ENCODE measurements at regions not wholly inside any gene's neighbourhood (a gene's known extent, or its start where the extent isn't known, plus 50 kb on each side); places are given as distances from the start of the nearest gene placed in this dataset.

DNA sequence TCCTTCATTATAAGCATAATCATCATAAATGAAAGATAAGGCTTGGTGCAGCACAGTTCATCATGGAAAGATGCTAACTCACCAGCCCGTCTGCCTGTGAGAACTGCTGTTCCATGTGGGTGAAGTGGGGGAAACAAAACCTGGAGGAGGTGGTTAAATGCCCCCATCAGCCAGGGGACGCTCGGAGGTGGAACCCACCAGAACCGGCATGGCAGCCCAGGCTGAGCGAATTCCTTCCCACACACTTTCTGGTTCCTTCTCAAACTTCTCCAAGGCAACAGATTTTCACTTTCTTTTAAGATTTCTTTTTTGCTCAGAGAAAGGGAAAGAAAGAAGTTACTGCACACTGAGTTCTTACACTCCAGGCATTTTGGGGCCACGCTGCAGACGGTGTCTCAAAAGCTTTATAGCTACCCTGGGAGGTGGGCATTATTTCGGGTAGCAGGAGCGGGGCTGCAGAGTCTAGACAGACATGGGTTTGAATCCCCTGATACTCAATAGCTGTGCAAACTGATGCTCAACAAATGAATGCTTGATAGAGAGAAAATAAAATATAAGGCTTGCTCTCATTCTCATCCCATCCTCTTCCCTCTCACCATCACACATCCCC is 190.7 kb downstream of the BCL11B start:
- H3K9me3 ChIP-seq (ENCODE audit: control insufficient read depth, insufficient read depth, low read length), result peaks cover 27% of the 10 kb centered on the region
- no peaks in the 10 kb centered on the region for H3K9me1 ChIP-seq (ENCODE audit: insufficient read depth, low read length)
- H3K4ac ChIP-seq (ENCODE audit: low read depth, low read length), result no peak overlapping the region
- BruUV-seq (replicated peaks), result no TSS peak
- TF ChIP-seq RFX5 (IDR thresholded peaks at IDR 0.05; ENCODE audit: low read depth, low read length) (no peak), RCOR1 (IDR thresholded peaks at IDR 0.05; ENCODE audit: insufficient replicate concordance, low read length) (no peak), MAFK (IDR thresholded peaks at IDR 0.05; ENCODE audit: low read depth, low read length) (no peak), MAZ (IDR thresholded peaks at IDR 0.05; ENCODE audit: borderline replicate concordance, low read depth, low read length) (no peak), RAD21 (IDR thresholded peaks at IDR 0.05; ENCODE audit: low read length) (no peak), POLR2A (IDR thresholded peaks at IDR 0.05; ENCODE audit: low read depth, low read length) (no peak), SMC3 (IDR thresholded peaks at IDR 0.05; ENCODE audit: low read depth, low read length) (no peak), CHD1 (IDR thresholded peaks at IDR 0.05; ENCODE audit: low read depth, low read length) (no peak), BHLHE40 (IDR thresholded peaks at IDR 0.05; ENCODE audit: low read depth, low read length) (no peak), FOS (IDR thresholded peaks at IDR 0.05; ENCODE audit: low read depth, low read length) (no peak), MXI1 (IDR thresholded peaks at IDR 0.05; ENCODE audit: borderline replicate concordance, low read depth, low read length) (no peak)
- TF ChIP-seq, protein P1, sequence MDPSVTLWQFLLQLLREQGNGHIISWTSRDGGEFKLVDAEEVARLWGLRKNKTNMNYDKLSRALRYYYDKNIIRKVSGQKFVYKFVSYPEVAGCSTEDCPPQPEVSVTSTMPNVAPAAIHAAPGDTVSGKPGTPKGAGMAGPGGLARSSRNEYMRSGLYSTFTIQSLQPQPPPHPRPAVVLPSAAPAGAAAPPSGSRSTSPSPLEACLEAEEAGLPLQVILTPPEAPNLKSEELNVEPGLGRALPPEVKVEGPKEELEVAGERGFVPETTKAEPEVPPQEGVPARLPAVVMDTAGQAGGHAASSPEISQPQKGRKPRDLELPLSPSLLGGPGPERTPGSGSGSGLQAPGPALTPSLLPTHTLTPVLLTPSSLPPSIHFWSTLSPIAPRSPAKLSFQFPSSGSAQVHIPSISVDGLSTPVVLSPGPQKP (IDR thresholded peaks at IDR 0.05; ENCODE audit: borderline replicate concordance, low read depth, low read length), result no peak
- TF ChIP-seq, protein P2, sequence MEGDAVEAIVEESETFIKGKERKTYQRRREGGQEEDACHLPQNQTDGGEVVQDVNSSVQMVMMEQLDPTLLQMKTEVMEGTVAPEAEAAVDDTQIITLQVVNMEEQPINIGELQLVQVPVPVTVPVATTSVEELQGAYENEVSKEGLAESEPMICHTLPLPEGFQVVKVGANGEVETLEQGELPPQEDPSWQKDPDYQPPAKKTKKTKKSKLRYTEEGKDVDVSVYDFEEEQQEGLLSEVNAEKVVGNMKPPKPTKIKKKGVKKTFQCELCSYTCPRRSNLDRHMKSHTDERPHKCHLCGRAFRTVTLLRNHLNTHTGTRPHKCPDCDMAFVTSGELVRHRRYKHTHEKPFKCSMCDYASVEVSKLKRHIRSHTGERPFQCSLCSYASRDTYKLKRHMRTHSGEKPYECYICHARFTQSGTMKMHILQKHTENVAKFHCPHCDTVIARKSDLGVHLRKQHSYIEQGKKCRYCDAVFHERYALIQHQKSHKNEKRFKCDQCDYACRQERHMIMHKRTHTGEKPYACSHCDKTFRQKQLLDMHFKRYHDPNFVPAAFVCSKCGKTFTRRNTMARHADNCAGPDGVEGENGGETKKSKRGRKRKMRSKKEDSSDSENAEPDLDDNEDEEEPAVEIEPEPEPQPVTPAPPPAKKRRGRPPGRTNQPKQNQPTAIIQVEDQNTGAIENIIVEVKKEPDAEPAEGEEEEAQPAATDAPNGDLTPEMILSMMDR (conservative IDR thresholded peaks at IDR 0.05; ENCODE audit: low read depth, low read length), result no peak
- no peak overlapping the region for H3K23ac ChIP-seq (ENCODE audit: low read depth, low read length)
- no peak overlapping the region for H4K8ac ChIP-seq (ENCODE audit: low read depth in 2 of 2, low read length in 2 of 2)
- H2AK5ac ChIP-seq (ENCODE audit: low read depth, low read length), result no peak overlapping the region
- H3K27ac ChIP-seq (ENCODE audit: insufficient read depth, low read length), result no peak overlapping the region
- H2BK20ac ChIP-seq (ENCODE audit: low read depth, low read length), result no peak overlapping the region
- H3K56ac ChIP-seq (ENCODE audit: extremely low read depth, insufficient read depth, low read length), result no peak overlapping the region
- POLR2A ChIA-PET (ENCODE audit: unreplicated experiment), result no interaction called here
- DNase-seq (no peak), ATAC-seq (ENCODE audit: low read depth) (no peak)
- no peak overlapping the region for H3K18ac ChIP-seq (ENCODE audit: low read depth, low read length)
- no peaks in the 10 kb centered on the region for H3K79me1 ChIP-seq (ENCODE audit: low read depth in 1 of 2, low read length in 2 of 2)
- H2AK9ac ChIP-seq (replicated peaks; ENCODE audit: low read depth, low read length, poor library complexity), result no peak overlapping the region
- H3K4me1 ChIP-seq (ENCODE audit: control insufficient read depth, insufficient read depth, low read length), result no peaks in the 10 kb centered on the region
- H3K4me2 ChIP-seq (ENCODE audit: low read depth, low read length), result no peak overlapping the region
- H2BK5ac ChIP-seq (ENCODE audit: low read depth, low read length, poor library complexity, severe bottlenecking), result no peak overlapping the region
- CTCF ChIA-PET, result no interaction called here
- intact Hi-C loops (cut with micrococcal nuclease), result no loop called here
- WGBS, 2 experiments (ENCODE audit: extremely low coverage in 2 of 2, insufficient read length in 1 of 2), result no CpG with 5 or more reads among the region's 9 CpGs
- H4K5ac ChIP-seq (ENCODE audit: low read depth, low read length), result no peak overlapping the region
- H4K20me1 ChIP-seq (ENCODE audit: insufficient read depth, low read length), result no peaks in the 10 kb centered on the region
- H4K91ac ChIP-seq (ENCODE audit: insufficient read depth, low read depth, low read length), result no peak overlapping the region
- H2BK120ac ChIP-seq (ENCODE audit: low read depth, low read length), result no peak overlapping the region
- H3K4me3 ChIP-seq (ENCODE audit: insufficient read depth, low read depth, low read length), result no peak overlapping the region
- no peak overlapping the region for H3K9ac ChIP-seq (ENCODE audit: low read depth, low read length)
- H2AFZ ChIP-seq (replicated peaks; ENCODE audit: low read length, poor library complexity), result no peak overlapping the region
- H3K27me3 ChIP-seq (ENCODE audit: control insufficient read depth, insufficient read depth, low read length), result no peaks in the 10 kb centered on the region
- in situ Hi-C loops (cut with MboI; ENCODE audit: low sequenced_read_pairs), result no loop called here
- dilution Hi-C loops (cut with HindIII; ENCODE audit: low sequenced_read_pairs, unreplicated experiment), result no loop called here
- no peak overlapping the region for H3K14ac ChIP-seq (replicated peaks; ENCODE audit: low read depth, low read length)
- H2BK15ac ChIP-seq (ENCODE audit: low read depth, low read length), result no peak overlapping the region
- H3K36me3 ChIP-seq (ENCODE audit: control insufficient read depth, insufficient read depth, low read length), result no peaks in the 10 kb centered on the region

Data from IMR-90 (cell line).